NCI-H2029 (cell line): ENCODE measurements at regions not wholly inside any gene's neighbourhood (a gene's known extent, or its start where the extent isn't known, plus 50 kb on each side); places are given as distances from the start of the nearest gene placed in this dataset.
"Not testable (repeated sequence)": the region's sequence is repeated elsewhere in the genome, so short reads cannot be mapped to it uniquely, and the experiment has no call there.

ENCODE experiments used
- DNase-seq: peaks from one replicate; lab custom pipeline; 2025; lab: John Stamatoyannopoulos, UW

DNA sequence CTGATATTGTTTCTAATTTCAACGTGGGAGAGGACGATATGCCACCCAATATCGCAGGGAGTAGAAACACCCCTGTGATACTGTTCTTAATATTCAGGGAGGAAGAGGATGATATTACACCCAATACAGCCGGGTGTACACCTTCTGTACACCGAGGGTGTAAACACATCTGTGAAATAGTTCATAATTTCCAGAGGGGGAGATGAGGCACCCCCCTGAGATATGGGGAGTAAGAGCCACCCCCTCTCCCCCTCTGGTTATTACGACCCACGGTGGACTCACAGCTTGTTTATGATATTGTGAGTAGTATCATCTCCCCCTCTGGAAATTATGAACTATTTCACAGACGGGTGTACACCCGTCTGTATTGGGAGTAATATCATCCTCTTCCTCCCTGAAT lies 403.9 kb upstream of the TMEFF2 start:
- DNase-seq, result not testable (repeated sequence)

DNA sequence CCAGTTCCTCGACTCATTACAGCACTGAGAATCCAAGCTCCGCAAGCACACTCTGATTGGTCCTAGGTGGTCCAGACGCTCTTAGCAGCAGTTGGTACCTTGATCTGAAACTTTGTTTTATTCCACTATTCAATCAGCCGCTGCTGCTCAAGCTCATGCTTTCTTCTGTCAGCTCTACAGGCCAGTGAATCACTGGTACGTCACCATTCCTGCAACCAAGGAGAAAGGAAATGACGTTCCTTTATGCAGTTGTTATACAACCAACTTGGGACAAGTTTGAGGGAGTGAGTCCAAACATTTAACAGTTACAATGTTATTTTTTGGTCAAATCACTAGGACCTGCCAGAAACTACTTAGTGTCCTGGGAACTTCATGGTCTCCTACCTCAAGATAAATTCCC lies 398.8 kb upstream of the TMEFF2 start:
- no peak for DNase-seq

DNA sequence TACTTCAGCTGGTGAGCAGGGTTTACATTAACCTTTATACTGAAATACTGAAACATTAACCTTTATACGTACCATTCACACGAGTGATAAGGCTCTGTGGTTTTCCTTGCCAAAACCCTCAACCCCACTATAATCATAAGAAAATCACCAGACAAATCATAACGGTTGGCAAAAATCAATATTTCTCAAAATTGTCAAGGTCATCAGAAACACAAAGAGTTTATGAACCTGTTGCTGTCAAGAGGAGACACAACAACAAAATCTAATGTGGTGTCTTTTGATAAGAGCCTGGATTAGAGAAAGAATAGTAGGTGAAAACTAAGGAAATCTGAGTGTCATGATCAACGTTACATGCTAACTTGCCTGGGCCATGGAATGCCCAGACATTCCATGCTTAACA lies 396.9 kb upstream of the TMEFF2 start:
- no peak for DNase-seq

DNA sequence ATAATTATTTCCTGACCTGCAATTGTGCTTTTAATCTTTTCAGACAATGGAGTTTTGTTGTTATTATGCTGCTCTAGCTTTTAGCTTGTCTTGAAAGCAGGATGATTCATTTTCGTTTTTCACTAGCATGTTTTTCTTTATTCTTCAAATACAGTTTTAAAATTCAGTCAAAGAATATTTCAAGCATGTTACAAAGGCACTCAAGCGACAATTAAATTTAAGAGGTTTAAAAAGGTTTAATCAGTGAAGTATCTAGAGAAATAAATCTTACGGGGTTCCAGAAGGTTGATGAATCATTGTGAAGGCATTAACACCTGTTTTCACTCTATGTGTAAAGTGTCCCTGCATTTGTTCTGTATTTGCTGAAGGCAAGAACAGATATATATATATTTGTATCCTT lies 390.7 kb upstream of the TMEFF2 start:
- DNase-seq, result no peak

DNA sequence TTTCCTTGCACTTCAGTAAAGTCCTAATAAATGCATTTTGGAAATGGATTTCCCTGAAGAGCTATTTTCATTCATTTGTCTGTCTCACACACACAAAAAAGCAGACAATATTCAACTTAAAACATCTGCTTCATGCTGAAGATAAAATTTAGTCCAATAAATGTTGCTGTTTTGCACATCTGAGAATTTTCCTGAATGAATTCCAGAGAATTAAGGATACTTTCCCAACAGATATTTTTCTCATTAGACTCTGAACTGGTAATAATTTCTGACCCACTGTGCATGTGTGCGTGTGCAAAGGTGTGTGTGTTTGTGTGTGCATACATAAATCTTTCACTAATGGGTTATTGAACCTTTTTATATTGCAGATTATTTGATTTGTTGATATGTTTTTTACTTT lies 390.2 kb upstream of the TMEFF2 start:
- no peak for DNase-seq

DNA sequence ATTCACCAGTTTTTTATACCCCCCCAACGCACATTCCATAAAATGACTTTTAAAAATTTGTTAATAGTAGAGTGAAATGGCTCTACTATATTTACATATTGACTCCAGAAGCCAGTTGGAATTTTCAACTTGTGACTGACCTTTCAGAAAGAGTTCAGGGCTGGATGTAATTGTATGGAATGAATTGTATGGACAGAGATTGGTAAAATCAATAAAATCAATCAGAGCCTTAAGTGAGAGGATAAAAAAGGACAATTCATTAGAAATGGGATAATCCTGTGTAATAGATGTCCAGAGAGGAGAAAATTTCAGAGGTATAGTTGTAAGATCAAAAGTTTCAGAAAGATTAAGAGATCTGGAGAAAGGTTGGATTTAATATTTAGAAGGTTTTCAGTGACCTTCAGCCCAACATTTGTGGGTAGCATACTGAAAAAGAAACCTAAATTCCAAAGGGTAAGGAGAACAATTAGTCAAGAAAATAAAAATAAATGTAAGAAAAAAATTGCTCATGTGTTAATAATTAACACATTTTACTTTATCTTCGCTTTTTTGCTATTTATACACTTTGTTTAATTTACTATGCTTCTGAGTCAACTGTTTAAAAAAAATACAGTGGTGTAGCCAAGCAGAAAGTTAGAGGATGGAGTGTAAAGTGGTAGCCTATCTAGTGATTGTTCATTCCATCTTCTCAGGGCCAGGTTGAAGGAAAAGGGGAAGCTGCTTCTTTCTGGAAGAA lies 385.4 kb upstream of the TMEFF2 start:
- no peak for DNase-seq

DNA sequence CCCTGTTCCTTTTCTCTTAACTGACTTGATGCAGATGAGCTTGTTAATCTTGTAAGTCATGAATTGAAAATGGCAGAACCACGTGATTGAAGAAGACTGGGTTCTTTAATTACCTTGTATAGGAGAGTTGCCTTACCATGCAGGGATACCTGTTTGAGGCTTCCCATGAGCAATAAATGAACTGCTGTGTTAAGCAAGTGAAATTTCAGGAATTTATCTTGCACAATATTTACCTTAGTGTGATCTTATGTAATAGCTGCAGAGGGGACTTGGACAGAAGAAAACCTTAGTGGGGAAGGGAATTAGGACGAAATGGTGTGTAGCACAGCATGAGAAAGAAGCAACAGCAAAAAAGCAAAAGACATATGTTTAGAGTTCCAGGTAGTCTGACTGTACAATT lies 384.0 kb upstream of the TMEFF2 start:
- no peak for DNase-seq

DNA sequence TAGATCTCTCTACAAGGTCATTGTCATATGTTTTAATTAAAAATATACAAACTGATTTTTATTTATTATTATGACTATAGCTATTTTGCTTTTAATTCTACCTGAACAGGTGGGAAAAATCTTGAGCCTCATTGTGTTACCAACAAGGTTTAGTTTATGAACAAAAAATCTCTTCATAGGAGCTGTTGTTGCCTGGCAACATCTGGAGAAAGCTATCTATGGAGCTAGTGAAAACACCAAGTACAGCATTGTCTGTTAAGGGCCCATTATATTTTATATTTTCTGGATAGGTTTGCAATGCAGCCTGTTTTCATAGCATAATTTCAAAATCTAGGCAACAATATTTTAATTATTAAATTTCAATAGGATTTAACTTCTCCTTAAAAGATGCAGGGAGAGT lies 383.0 kb upstream of the TMEFF2 start:
- DNase-seq, result no peak

DNA sequence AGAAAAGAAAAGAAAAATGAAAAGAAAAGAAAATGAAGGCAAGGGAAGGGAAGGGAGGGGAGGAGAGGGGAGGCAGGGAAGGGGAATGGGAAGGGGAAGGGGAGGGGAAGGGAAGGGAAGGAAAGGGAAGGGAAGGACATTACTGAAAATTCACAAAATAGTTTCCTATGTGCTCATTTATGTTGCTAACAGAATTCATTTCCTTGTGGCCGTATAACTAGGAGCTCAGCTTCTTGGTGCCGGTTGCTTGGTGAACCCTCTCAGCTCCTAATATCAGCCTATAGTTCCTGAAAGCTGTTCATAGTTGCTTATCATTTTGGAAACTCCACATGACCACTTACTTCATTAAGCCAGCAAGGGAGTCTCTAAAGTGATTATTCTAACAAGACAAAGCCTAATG lies 379.8 kb upstream of the TMEFF2 start:
- DNase-seq, result no peak

DNA sequence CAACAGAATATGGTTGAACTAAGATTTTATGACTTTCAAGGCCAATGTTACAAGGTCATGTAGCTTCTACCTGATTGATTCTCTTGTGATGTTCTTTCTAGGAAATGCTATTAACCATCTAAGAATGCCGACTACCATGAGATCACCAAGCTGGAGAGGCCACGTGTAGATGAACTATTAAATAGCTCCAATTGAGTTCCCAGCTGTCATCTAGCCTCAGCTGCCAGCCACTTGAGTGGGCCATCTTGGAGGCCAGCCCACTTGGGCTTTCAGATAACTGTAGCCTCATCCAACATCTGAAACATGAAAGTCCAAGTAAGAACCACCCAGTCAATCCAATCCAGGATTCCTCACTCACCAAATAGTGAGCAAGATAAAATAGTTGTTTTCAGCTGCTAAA lies 376.9 kb upstream of the TMEFF2 start:
- DNase-seq, result no peak

DNA sequence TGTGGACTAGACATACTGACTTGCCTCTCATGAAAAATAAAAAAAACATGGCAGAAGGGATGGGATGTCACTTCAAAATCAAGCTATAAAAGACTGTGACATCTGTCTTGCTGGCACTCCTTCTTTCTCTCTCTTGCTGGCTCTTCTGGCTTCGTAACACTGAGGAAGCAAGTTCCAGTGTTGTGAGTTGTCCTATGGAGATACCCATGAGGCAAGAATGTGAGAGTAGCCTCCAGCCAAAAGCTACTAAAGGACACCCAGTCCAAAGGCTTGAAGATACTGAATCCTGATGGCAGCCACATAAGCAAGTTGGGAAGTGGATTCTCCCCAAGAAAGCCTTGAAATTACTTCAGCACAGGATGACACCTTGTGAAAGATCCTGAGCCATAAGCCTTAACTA lies 376.1 kb upstream of the TMEFF2 start:
- no peak for DNase-seq

DNA sequence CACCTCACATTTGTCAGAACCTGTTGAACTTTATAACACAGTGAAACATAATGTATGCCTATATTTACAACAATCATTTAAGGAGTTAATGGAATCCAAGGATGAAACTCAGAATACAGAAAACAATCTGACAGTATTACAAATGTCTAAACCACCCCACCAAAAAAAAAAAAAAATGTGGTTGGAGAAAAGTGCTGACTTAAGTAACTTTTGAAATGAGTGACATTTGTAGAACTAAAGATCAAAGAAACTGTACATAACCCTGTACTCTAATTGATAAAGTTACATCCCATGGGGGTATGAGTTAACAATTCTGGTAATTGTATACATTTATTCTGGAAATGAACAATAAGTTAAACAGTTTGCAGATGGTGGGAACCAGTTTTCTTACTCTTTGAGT lies 372.1 kb upstream of the TMEFF2 start:
- no peak for DNase-seq

DNA sequence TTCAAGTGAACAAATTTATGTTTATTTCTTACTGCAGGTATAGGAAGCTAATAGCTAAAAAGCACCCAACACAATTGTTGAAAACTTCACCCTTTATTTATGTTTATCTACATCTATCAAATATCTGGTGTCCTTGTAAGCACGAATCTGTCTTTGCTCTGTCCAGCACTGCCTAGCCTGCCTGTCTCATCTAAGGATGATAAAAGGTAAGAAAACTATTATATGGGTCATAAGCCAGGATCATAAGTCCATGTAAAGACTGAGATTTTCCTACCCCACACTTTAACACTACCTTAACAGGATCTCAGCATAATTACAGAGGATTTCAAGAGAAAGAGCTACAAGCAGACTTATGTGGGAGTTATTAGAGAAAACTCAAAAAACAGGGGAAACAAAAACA lies 365.6 kb upstream of the TMEFF2 start:
- DNase-seq, result no peak

DNA sequence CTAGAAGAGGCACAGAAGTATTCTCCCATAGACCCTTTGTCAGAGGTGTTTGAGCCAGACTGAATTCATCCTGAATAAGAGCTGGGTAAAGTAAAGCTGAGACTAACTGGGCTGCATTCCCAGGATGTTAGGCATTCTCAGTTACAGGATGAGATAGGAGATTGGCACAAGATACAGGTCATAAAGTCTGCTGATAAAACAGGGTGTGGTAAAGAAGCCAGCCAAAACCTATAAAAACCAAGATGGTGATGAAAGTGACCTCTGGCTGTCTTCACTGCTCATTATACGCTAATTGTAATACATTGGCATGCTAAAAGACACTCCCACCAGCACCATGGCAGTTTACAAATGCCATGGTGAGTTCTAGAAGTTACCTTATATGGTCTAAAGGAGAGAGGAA lies 364.9 kb upstream of the TMEFF2 start:
- no peak for DNase-seq

DNA sequence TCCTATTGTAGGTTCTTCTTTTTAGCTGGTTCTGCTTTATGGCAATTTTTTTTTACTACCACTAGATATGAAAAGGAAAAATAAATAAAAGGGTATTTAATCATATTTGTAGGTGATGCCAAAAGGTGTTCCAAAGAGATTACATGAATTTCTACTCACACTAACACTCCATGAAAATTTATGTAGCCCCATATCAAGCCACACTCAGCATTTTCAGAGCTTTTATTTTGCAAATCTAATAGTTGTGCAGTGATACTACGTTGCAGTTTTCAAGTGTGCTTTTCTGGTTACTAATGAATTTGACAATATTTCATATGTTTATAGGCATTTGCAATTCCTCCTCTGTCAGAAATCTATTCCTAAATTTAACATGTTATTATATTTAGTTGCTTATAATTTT lies 363.9 kb upstream of the TMEFF2 start:
- no peak for DNase-seq

DNA sequence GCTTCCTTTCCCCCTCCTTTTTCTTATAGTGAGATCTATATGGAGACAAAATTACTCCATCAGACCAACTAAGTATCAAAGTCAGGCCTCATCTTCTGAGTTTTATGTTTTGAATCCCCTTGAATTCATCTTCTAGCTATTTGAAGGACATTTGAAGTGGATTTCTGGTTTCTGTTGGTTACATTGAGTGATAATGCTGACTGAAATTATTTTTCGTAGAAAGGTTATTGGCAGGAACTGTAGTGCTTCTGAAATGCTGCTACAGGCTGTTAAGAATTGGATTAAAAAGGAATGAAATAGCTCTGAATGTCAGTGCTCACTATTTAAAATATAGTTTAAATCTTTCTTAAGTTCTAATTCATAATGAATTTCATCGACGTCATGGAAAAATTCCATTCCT lies 361.0 kb upstream of the TMEFF2 start:
- DNase-seq, result no peak

DNA sequence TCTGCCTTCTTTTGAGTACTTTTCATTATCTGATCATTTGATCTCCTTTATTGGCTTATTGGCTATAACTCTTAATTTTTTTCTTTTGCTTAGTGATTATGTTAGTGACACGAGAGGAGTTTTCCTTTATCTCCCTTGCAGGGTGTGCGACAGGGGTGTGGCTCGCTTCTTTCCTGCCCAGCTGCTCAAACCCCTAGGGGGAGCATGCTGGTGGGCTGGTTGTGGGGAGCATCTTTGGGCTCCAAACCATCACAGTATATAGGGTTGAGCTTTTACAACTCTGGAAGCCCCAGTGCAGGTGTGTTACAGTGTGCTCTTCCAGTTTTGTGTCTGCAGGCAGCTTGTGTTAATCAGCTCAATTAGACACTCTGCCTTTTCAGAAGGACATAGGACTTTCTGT lies 357.0 kb upstream of the TMEFF2 start:
- no peak for DNase-seq

DNA sequence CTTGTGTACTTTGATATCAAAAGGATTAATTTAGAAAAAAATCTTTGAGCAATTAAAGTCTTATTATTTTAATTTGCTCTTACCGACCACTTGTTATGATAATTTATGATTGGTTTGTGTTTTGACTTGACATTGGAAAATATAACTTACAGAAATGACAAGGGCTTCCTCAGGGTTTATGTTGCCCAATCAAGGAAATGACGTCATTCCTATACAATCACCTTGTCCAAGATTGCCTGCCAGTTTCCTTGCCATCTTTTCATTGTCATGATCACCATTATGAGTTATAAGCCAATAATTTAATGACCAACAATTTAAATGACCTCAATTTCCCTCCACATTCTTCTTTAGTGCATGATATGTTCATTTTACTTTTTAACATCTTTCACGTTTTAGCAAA lies 351.8 kb upstream of the TMEFF2 start:
- DNase-seq, result no peak

DNA sequence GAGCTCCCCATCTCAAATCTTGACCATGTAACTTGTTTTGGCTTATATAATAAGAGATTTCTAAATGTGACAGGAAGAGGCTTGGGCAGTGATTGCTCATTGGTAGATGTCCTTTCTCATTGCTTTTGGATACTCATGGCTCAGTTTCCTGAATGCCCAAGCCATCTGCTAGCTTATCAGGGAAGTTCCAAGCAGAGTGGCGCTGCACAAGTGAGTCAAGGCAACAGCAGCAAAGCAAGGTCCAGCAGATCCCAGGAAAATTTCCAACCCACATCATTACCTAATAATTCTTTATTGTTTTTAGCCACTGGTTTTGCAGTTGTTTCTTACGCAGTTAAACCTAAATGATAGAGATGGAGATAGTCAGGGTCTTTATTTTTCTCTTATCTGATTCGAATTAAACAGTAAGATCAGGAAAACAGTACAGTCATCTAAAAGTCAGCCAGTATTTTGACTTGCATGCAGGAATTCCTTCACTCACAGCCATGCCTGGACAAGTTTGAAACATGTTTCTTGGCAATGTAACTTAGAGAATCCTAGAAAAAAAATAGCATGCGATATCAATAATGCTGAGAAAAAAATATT lies 349.7 kb upstream of the TMEFF2 start:
- no peak for DNase-seq

DNA sequence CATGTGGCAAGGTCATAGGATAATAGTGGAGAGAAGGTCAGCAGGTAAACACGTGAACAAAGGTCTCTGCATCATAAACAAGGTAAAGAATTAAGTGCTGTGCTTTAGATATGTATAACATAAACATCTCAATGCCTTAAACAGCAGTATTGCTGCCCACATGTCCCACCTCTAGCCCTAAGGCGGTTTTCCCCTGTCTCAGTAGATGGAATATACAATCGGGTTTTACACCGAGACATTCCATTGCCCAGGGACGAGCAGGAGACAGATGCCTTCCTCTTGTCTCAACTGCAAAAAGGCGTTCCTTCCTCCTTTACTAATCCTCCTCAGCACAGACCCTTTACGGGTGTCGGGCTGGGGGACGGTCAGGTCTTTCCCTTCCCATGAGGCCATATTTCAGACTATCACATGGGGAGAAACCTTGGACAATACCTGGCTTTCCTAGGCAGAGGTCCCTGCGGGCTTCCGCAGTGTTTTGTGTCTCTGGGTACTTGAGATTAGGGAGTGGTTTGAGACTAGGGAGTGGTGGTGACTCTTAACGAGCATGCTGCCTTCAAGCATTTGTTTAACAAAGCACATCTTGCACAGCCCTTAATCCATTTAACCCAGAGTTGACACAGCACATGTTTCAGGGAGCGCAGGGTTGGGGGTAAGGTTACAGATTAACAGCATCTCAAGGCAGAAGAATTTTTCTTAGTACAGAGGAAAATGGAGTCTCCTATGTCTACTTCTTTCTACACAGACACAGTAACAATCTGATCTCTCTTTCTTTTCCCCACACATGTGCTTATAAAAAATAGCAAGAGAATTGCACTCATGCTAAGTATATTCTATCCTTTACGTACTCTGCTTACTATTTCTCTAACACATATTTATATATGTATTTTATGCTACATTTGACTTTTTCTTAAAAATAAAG lies 347.7 kb upstream of the TMEFF2 start:
- not testable (repeated sequence) for DNase-seq

DNA sequence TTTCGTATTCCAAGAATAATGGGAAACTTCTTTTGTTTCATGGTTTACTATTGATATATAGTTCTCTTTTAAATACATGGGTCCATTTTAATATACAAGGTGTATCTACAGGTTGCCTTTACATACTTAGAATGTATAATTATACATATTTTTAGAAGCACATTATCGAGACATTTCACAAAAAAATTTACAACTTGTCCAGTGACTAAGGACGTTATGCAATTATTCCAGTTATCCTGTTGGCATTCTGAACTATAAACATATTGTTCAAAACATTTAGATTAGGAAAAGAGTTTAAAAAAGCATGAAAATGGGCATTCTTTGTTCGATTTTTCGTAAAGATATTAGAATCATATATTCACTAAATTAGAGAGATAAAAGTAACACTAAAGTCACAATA lies 344.6 kb upstream of the TMEFF2 start:
- DNase-seq, result no peak

DNA sequence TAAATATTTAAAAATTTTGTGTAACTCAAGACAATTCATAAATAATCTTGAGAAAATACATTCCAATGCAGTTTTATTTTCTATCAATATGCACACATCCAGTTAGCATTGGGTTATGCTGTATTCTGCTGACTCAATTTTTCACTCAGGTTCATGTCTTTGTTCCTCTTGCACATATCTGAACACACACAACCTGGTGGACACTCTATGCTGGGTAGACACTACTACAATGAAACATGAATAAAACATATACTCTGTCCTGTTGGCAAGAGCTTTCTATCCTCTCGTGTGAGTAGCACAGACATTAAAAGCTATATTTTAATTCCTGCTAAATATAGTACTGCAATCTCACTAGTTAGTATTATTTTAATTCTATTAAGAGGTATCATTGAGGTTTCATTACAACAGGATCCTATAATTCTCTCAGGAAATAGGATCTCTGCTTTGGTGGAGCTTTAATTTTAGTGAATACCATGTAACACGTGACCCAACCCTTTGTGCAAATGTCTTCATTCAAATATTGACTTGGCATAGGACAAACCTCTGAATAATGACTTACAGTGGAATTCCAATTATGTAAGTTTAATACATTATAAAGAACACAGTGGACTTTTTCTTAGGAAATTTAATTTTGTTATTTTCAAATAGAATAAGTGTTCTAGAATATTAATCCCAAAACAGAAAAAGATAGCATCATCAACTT lies 342.3 kb upstream of the TMEFF2 start:
- DNase-seq, result no peak
